AG04450 (cell line): ENCODE measurements at regions not wholly inside any gene's neighbourhood (a gene's known extent, or its start where the extent isn't known, plus 50 kb on each side); places are given as distances from the start of the nearest gene placed in this dataset.

ENCODE experiments used
- CTCF ChIA-PET: fragments of 300-600, 350-600 bp; formaldehyde crosslinking; extraction: SDS; loops from one replicate; lab custom pipeline; 2022; ENCODE audit warnings: antibody characterized with exemption, inconsistent platforms; lab: Charles Lee
- POLR2A ChIA-PET: fragments of 350-600 bp; formaldehyde crosslinking; extraction: SDS; loops from one replicate; lab custom pipeline; 2021; ENCODE audit warnings: antibody characterized with exemption, inconsistent platforms; lab: Yijun Ruan, JAX
- DNase-seq: peaks from one replicate; pipeline ENCODE4 v3.0.0-alpha.2; 2011; ENCODE audit warnings: low read depth, low spot score
- H3K27ac ChIP-seq: one replicate; pipeline ENCODE4 v1.5.1; 2012; ENCODE audit warnings: low read depth, low read length, control low read depth
- H3K27me3 ChIP-seq: one replicate; pipeline ENCODE4 v1.6.0; 2012; ENCODE audit warnings: low read length; ENCODE audit not compliant: control insufficient read depth, insufficient read depth
- H3K4me3 ChIP-seq: 2 replicates; pipeline ENCODE4 v1.5.1; 2011; ENCODE audit warnings: mild to moderate bottlenecking, low read depth, low read length, control low read depth
- H3K9me3 ChIP-seq: 2 replicates; pipeline ENCODE4 v1.5.1; 2012; ENCODE audit warnings: low read length; ENCODE audit not compliant: control insufficient read depth, insufficient read depth
- TF ChIP-seq, protein P1 (sequence below): IDR thresholded peaks from 2 replicates; pipeline ENCODE4 v1.5.1; 2011; ENCODE audit warnings: low read depth, low read length, control low read depth, inconsistent platforms

- no peak overlapping the region for H3K27ac ChIP-seq
- POLR2A ChIA-PET = no interaction called here
- TF ChIP-seq, protein P1, sequence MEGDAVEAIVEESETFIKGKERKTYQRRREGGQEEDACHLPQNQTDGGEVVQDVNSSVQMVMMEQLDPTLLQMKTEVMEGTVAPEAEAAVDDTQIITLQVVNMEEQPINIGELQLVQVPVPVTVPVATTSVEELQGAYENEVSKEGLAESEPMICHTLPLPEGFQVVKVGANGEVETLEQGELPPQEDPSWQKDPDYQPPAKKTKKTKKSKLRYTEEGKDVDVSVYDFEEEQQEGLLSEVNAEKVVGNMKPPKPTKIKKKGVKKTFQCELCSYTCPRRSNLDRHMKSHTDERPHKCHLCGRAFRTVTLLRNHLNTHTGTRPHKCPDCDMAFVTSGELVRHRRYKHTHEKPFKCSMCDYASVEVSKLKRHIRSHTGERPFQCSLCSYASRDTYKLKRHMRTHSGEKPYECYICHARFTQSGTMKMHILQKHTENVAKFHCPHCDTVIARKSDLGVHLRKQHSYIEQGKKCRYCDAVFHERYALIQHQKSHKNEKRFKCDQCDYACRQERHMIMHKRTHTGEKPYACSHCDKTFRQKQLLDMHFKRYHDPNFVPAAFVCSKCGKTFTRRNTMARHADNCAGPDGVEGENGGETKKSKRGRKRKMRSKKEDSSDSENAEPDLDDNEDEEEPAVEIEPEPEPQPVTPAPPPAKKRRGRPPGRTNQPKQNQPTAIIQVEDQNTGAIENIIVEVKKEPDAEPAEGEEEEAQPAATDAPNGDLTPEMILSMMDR = no peak
- H3K9me3 ChIP-seq = peaks cover 18% of the 10 kb centered on the region; the same call in 1 of the 2 replicates
- H3K4me3 ChIP-seq = no peak overlapping the region
- no peak for DNase-seq
- no peaks in the 10 kb centered on the region for H3K27me3 ChIP-seq
- CTCF ChIA-PET = no interaction called here
These were observed 164.3 kb upstream of the CHST9 start for GRCh38 chr18:27349284-27349882.

GRCh38 chr18:27331606-27332005, 146.5 kb upstream of the CHST9 start:
- H3K4me3 ChIP-seq = no peak overlapping the region
- no peak for DNase-seq
- ChIA-PET POLR2A (no interaction called here), CTCF (no interaction called here)
- no peaks in the 10 kb centered on the region for H3K27me3 ChIP-seq
- TF ChIP-seq, protein P1 = no peak
- no peak overlapping the region for H3K27ac ChIP-seq
- no peaks in the 10 kb centered on the region for H3K9me3 ChIP-seq

- H3K27me3 ChIP-seq = no peaks in the 10 kb centered on the region
- no peak for DNase-seq
- no peaks in the 10 kb centered on the region for H3K9me3 ChIP-seq
- TF ChIP-seq, protein P1 = no peak
- H3K27ac ChIP-seq = no peak overlapping the region
- POLR2A ChIA-PET = no interaction called here
- CTCF ChIA-PET = no interaction called here
- H3K4me3 ChIP-seq = no peak overlapping the region
These were observed 129.9 kb upstream of the CHST9 start for GRCh38 chr18:27314996-27315395.

DNA sequence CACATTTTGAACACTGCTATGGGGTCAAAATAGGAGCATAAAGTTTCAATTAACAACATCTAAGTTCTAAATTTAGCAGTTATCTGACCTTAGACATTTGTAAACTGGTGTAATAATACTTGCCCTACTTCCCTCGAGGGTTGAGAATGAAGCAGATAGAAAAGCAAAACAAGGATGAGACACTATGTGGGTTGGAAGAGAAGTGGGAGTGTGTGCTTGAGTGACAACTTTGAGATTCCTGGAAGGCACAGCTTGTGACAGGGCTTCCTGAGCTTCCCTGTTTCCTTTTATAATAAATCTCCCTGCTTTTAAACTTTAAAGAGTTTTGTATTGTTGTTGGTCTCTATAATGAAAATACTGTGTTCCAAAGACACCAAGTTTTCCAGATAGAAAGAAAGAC, 128.6 kb upstream of the CHST9 start:
- POLR2A ChIA-PET = no interaction called here
- DNase-seq = no peak
- TF ChIP-seq, protein P1 = no peak
- H3K27ac ChIP-seq = no peak overlapping the region
- CTCF ChIA-PET = no interaction called here
- no peaks in the 10 kb centered on the region for H3K9me3 ChIP-seq
- H3K27me3 ChIP-seq = no peaks in the 10 kb centered on the region
- H3K4me3 ChIP-seq = no peak overlapping the region

DNA sequence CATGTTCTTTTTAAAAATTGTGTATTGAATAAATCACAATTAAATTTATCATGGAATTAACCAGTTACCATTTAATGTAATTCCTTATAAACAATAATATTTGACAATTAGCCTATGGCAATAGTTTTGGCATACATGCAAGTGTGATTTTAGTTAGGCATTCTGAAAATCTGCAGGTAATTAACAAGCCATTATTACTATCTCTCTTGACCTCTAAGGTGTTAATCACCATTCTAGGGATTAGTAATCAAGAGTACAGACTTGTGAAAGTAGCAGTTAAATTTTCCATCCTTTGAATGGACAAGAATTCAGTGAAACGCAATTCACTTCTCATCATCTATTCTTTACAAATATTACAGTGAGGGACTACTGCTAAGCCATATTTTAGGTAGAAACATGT, 127.7 kb upstream of the CHST9 start:
- Histone ChIP-seq H3K9me3 (no peaks in the 10 kb centered on the region), H3K27me3 (no peaks in the 10 kb centered on the region), H3K27ac (no peak overlapping the region), H3K4me3 (no peak overlapping the region)
- DNase-seq = no peak
- POLR2A ChIA-PET = no interaction called here
- TF ChIP-seq, protein P1 = no peak
- CTCF ChIA-PET = no interaction called here
